Suprapubic skin (tissue), 4 donors: ENCODE measurements at regions not wholly inside any gene's neighbourhood (a gene's known extent, or its start where the extent isn't known, plus 50 kb on each side); places are given as distances from the start of the nearest gene placed in this dataset.

Experiments
- DNase-seq, 2 donors: peaks; one replicate each; pipeline ENCODE4 v3.0.0-alpha.2; 2019; ENCODE audit warnings: low spot score in 2 of 2
- H3K27ac ChIP-seq: fragments of 200-600 bp; sonication (generic); one replicate; pipeline ENCODE4 v1.5.1; 2019
- H3K27me3 ChIP-seq: fragments of 200-600 bp; sonication (generic); one replicate; pipeline ENCODE4 v1.5.1; 2019
- H3K36me3 ChIP-seq: fragments of 200-600 bp; sonication (generic); one replicate; pipeline ENCODE4 v1.5.1; 2019
- H3K4me1 ChIP-seq: fragments of 200-600 bp; sonication (generic); one replicate; pipeline ENCODE4 v1.5.1; 2019
- H3K4me3 ChIP-seq: fragments of 200-600 bp; sonication (generic); one replicate; pipeline ENCODE4 v1.5.1; 2019; ENCODE audit warnings: mild to moderate bottlenecking
- H3K9me3 ChIP-seq: fragments of 200-600 bp; sonication (generic); one replicate; pipeline ENCODE4 v1.5.1; 2019
- CTCF ChIP-seq, 2 donors: fragments of 200-600 bp in 1 of 2; fragments of 450-650 bp in 1 of 2; sonication (generic) in 1 of 2; IDR thresholded peaks; one replicate each; pipeline ENCODE4 v1.5.1; 2016 to 2019; ENCODE audit warnings: antibody characterized with exemption in 2 of 2, mild to moderate bottlenecking in 1 of 2, moderate library complexity in 1 of 2
- EP300 ChIP-seq: sonication (generic); formaldehyde crosslinking; IDR thresholded peaks from one replicate; pipeline ENCODE4 v1.6.1; 2017; ENCODE audit warnings: antibody characterized with exemption
- POLR2A ChIP-seq, 2 donors: fragments of 450-650 bp; IDR thresholded peaks; one replicate each; pipeline ENCODE4 v1.6.1; 2017; ENCODE audit warnings: antibody characterized with exemption in 2 of 2, mild to moderate bottlenecking in 2 of 2, moderate library complexity in 2 of 2
- POLR2AphosphoS5 ChIP-seq, 3 donors: sonication (generic); formaldehyde crosslinking; IDR thresholded peaks; one replicate each; pipeline ENCODE4 v1.6.1; 2017; ENCODE audit warnings: antibody characterized with exemption in 3 of 3
- WGBS: methylation state at CpG from one replicate; pipeline ENCODE4 v1.1.5; 2018; 5-methylcytosine and 5-hydroxymethylcytosine counted together

DNA sequence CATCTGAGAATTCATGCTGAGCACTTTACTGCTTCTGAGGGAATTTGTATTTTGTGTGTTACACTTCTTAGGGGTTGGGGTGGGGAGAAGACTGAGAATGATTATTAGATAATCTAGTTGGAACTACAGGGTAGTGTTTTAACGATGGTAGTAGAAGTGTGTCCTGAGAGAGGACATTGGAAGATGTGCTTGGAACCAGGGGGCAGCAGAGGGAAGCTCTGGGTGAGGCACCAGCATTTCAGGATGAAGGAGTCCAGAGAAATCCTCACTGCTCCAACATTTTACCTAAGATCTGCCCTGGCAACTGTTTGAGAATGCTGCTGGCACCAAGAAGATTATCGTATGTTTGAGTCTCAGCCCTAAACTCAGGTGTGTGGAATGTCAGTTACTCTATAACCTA, 145.5 kb downstream of the SQOR start:
- no peaks in the 10 kb centered on the region for H3K36me3 ChIP-seq
- H3K9me3 ChIP-seq, result no peaks in the 10 kb centered on the region
- DNase-seq, result no peak
- H3K27me3 ChIP-seq, result peaks cover 8% of the 10 kb centered on the region
- WGBS, result 76% methylated on average over 2 of the region's 2 CpGs
- H3K4me1 ChIP-seq, result no peaks in the 10 kb centered on the region
- H3K4me3 ChIP-seq, result no peak overlapping the region
- H3K27ac ChIP-seq, result no peak overlapping the region
- TF ChIP-seq CTCF (IDR thresholded peaks at IDR 0.05), result no peak
- no peak for TF ChIP-seq EP300
- no peak for TF ChIP-seq POLR2A (IDR thresholded peaks at IDR 0.05)
- TF ChIP-seq POLR2AphosphoS5 (IDR thresholded peaks at IDR 0.05), result no peak

- Histone ChIP-seq H3K4me1 (no peaks in the 10 kb centered on the region), H3K4me3 (no peak overlapping the region), H3K9me3 (no peaks in the 10 kb centered on the region), H3K27ac (no peak overlapping the region), H3K27me3 (peaks cover 8% of the 10 kb centered on the region), H3K36me3 (no peaks in the 10 kb centered on the region)
- TF ChIP-seq POLR2AphosphoS5 (IDR thresholded peaks at IDR 0.05) (no peak), CTCF (IDR thresholded peaks at IDR 0.05) (no peak), EP300 (no peak), POLR2A (IDR thresholded peaks at IDR 0.05) (no peak)
- 76% methylated on average over 2 of the region's 2 CpGs for WGBS
- no peak for DNase-seq
These were observed 149.8 kb downstream of the SQOR start for GRCh38 chr15:45784656-45785055.

GRCh38 chr15:45785897-45786296, 151.1 kb downstream of the SQOR start:
- 69% methylated on average over 2 of the region's 2 CpGs for WGBS

GRCh38 chr15:45790325-45790943, 155.6 kb downstream of the SQOR start:
- 43% methylated on average over 4 of the region's 4 CpGs for WGBS
- no peak for TF ChIP-seq POLR2AphosphoS5 (IDR thresholded peaks at IDR 0.05)
- peak in 1 of 2 donors; percentile 28 for TF ChIP-seq CTCF (IDR thresholded peaks at IDR 0.05)
- TF ChIP-seq POLR2A (IDR thresholded peaks at IDR 0.05), result no peak
- TF ChIP-seq EP300, result no peak

More at GRCh38 chr15:45785897-45786296, 151.1 kb downstream of the SQOR start:
- TF ChIP-seq POLR2AphosphoS5 (IDR thresholded peaks at IDR 0.05) (no peak), EP300 (no peak), POLR2A (IDR thresholded peaks at IDR 0.05) (no peak), CTCF (IDR thresholded peaks at IDR 0.05) (no peak)
- DNase-seq, result no peak
- no peaks in the 10 kb centered on the region for H3K36me3 ChIP-seq
- H3K27me3 ChIP-seq, result peaks cover 8% of the 10 kb centered on the region
- H3K27ac ChIP-seq, result no peak overlapping the region
- no peaks in the 10 kb centered on the region for H3K4me1 ChIP-seq
- no peaks in the 10 kb centered on the region for H3K9me3 ChIP-seq
- no peak overlapping the region for H3K4me3 ChIP-seq

DNA sequence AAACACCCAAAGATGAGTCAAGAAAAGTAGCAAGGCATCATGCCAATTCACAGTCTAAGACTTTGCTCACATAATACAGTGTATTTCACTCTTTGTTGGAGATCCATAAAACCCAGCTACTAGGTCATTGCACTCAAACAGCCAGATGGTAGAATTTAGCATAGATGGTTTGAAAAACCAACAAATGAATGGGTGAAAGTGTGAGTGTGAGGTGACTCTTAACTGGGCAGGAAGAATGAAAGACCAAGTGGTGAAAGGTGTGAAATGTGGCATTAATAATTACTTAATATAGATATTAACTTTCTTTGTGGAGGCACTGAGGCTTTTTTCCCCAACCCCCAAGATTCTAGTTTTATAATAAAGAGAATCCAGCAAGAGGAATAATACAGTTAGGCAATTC, 159.5 kb downstream of the SQOR start:
- Histone ChIP-seq H3K4me3 (no peak overlapping the region), H3K9me3 (no peaks in the 10 kb centered on the region), H3K36me3 (no peaks in the 10 kb centered on the region), H3K4me1 (no peaks in the 10 kb centered on the region), H3K27me3 (peaks cover 7% of the 10 kb centered on the region), H3K27ac (no peak overlapping the region)
- no peak for TF ChIP-seq EP300
- no peak for TF ChIP-seq POLR2A (IDR thresholded peaks at IDR 0.05)
- TF ChIP-seq POLR2AphosphoS5 (IDR thresholded peaks at IDR 0.05), result no peak
- TF ChIP-seq CTCF (IDR thresholded peaks at IDR 0.05), result no peak
- DNase-seq, result no peak

More at GRCh38 chr15:45790325-45790943, 155.6 kb downstream of the SQOR start:
- Histone ChIP-seq H3K4me1 (no peaks in the 10 kb centered on the region), H3K9me3 (no peaks in the 10 kb centered on the region), H3K4me3 (no peak overlapping the region), H3K27ac (no peak overlapping the region), H3K36me3 (no peaks in the 10 kb centered on the region), H3K27me3 (peaks cover 7% of the 10 kb centered on the region)
- DNase-seq, result no peak
